SH-SY5Y (cell line): ENCODE measurements at regions not wholly inside any gene's neighbourhood (a gene's known extent, or its start where the extent isn't known, plus 50 kb on each side); places are given as distances from the start of the nearest gene placed in this dataset.

ENCODE experiments used
- GATA2 ChIP-seq: IDR thresholded peaks from 2 replicates; pipeline ENCODE4 v1.6.1; 2011; ENCODE audit warnings: mild to moderate bottlenecking, low read depth, low read length
- GATA3 ChIP-seq: IDR thresholded peaks from 2 replicates; pipeline ENCODE4 v1.6.1; 2011; ENCODE audit warnings: low read depth, mild to moderate bottlenecking, low read length, moderate library complexity

- TF ChIP-seq GATA3, result peak; percentile 10; the same call in 1 of the 2 replicates
- peak; percentile 68 for TF ChIP-seq GATA2
These were observed 49.7 kb upstream of the RCC2 start for GRCh38 chr1:17488995-17489767.
